CD14-positive monocyte (primary cell): ENCODE measurements at regions not wholly inside any gene's neighbourhood (a gene's known extent, or its start where the extent isn't known, plus 50 kb on each side); places are given as distances from the start of the nearest gene placed in this dataset.

Experiments used
- DNase-seq, 3 donors: peaks; one replicate each; pipeline ENCODE4 v3.0.0-alpha.2; 2011 to 2022
- H2AFZ ChIP-seq: 2 replicates; pipeline ENCODE4 v1.6.0; 2012; ENCODE audit warnings: mild to moderate bottlenecking, low read depth, low read length, inconsistent platforms; ENCODE audit not compliant: insufficient read depth, poor library complexity, severe bottlenecking
- H3K27ac ChIP-seq, 2 donors: 1 replicate in 1 of 2; 2 replicates in 1 of 2; pipeline ENCODE4 v1.5.1; 2012 to 2013; ENCODE audit warnings: low read length in 2 of 2, control low read depth in 1 of 2, inconsistent platforms in 1 of 2, low read depth in 1 of 2, mild to moderate bottlenecking in 1 of 2
- H3K27me3 ChIP-seq, 2 donors: one replicate each; pipeline versions ENCODE4 v1.6.0 to v1.6.1; 2011 to 2013; ENCODE audit warnings: low read length in 2 of 2; ENCODE audit not compliant: control insufficient read depth in 2 of 2, insufficient read depth in 2 of 2
- H3K36me3 ChIP-seq, 2 donors: replicated peaks in 1 of 2; 1 replicate in 1 of 2; 2 replicates in 1 of 2; pipeline versions ENCODE4 v1.5.1 to v1.6.1; 2012 to 2013; ENCODE audit warnings: low read length in 2 of 2, control low read depth in 1 of 2, inconsistent platforms in 1 of 2, mild to moderate bottlenecking in 1 of 2; ENCODE audit not compliant: insufficient read depth in 2 of 2, control insufficient read depth in 1 of 2
- H3K4me1 ChIP-seq, 2 donors: 1 replicate in 1 of 2; 2 replicates in 1 of 2; pipeline versions ENCODE4 v1.5.1 to v1.6.1; 2012 to 2013; ENCODE audit warnings: low read length in 2 of 2, control low read depth in 1 of 2, inconsistent platforms in 1 of 2, mild to moderate bottlenecking in 1 of 2, moderate library complexity in 1 of 2; ENCODE audit not compliant: insufficient read depth in 2 of 2, control insufficient read depth in 1 of 2
- H3K4me2 ChIP-seq: replicated peaks from 2 replicates; pipeline ENCODE3; 2012; ENCODE audit warnings: low read length, moderate library complexity, mild to moderate bottlenecking; ENCODE audit not compliant: poor library complexity, severe bottlenecking; ENCODE audit errors: extremely low read depth
- H3K4me3 ChIP-seq, 3 experiments: fragments of 200-600 bp in 1 of 3; sonication (generic) in 1 of 3; replicated peaks in 1 of 3; 1 replicate in 2 of 3; 2 replicates in 1 of 3; pipeline ENCODE4 v1.5.1; 2011 to 2013; ENCODE audit warnings: low read length in 3 of 3, mild to moderate bottlenecking in 3 of 3, control low read depth in 2 of 3, low read depth in 2 of 3, inconsistent platforms in 1 of 3, moderate library complexity in 1 of 3
- H3K79me2 ChIP-seq: 2 replicates; pipeline ENCODE4 v1.6.0; 2012; ENCODE audit warnings: mild to moderate bottlenecking, control low read depth, inconsistent platforms, low read length, moderate library complexity; ENCODE audit not compliant: insufficient read depth
- H3K9ac ChIP-seq: 2 replicates; pipeline ENCODE4 v1.6.0; 2017; ENCODE audit warnings: low read length, mild to moderate bottlenecking; ENCODE audit not compliant: insufficient read depth, poor library complexity, severe bottlenecking
- H3K9me3 ChIP-seq, 2 donors: replicated peaks in 1 of 2; 1 replicate in 1 of 2; 2 replicates in 1 of 2; pipeline versions ENCODE4 v1.5.1 to v1.6.1; 2012 to 2013; ENCODE audit warnings: low read length in 2 of 2, control low read depth in 1 of 2; ENCODE audit not compliant: control insufficient read depth in 1 of 2, insufficient read depth in 1 of 2
- H4K20me1 ChIP-seq: 2 replicates; pipeline ENCODE4 v1.6.0; 2012; ENCODE audit warnings: mild to moderate bottlenecking, low read length, control low read depth, moderate library complexity; ENCODE audit not compliant: insufficient read depth
- H3K27ac Mint-ChIP-seq, 7 donors: one replicate each; pipeline ENCODE4 v1.8.0; 2020; ENCODE audit warnings: mild to moderate bottlenecking in 7 of 7, mixed read lengths in 7 of 7, moderate library complexity in 6 of 7, inconsistent platforms in 2 of 7
- H3K27me3 Mint-ChIP-seq, 3 donors: one replicate each; pipeline ENCODE4 v1.8.0; 2021 to 2022; ENCODE audit warnings: low read depth in 3 of 3, mild to moderate bottlenecking in 3 of 3, mixed read lengths in 3 of 3, moderate library complexity in 3 of 3, inconsistent platforms in 1 of 3
- H3K36me3 Mint-ChIP-seq, 2 donors: one replicate each; pipeline ENCODE4 v1.8.0; 2020; ENCODE audit warnings: mixed read lengths in 2 of 2, inconsistent platforms in 1 of 2, mild to moderate bottlenecking in 1 of 2
- H3K4me1 Mint-ChIP-seq: one replicate; pipeline ENCODE4 v1.8.0; 2020; ENCODE audit warnings: mild to moderate bottlenecking, mixed read lengths
- H3K4me3 Mint-ChIP-seq, 2 donors: one replicate each; pipeline ENCODE4 v1.8.0; 2020; ENCODE audit warnings: mild to moderate bottlenecking in 2 of 2, mixed read lengths in 2 of 2, moderate library complexity in 1 of 2
- H3K9me3 Mint-ChIP-seq, 7 donors: one replicate each; pipeline ENCODE4 v1.8.0; 2020 to 2022; ENCODE audit warnings: mixed read lengths in 7 of 7, mild to moderate bottlenecking in 6 of 7, moderate library complexity in 6 of 7, inconsistent platforms in 2 of 7
- CTCF ChIP-seq: fragments of 200-600 bp; IDR thresholded peaks from one replicate; pipeline ENCODE4 v1.8.0; 2022; ENCODE audit warnings: antibody characterized with exemption, mild to moderate bottlenecking
- WGBS: methylation state at CpG from one replicate; pipeline ENCODE4 v1.1.5; 2013; ENCODE audit warnings: missing lambda C conversion rate; ENCODE audit not compliant: insufficient coverage; 5-methylcytosine and 5-hydroxymethylcytosine counted together
- intact Hi-C, 2 donors: fragments of 100-400 bp; cut with micrococcal nuclease; formaldehyde crosslinking; loops; one replicate each; pipeline versions ENCODE4 v1.15.0 to v1.15.1; 2023

- Histone ChIP-seq H3K4me3 (no peak overlapping the region), H3K79me2 (no peaks in the 10 kb centered on the region), H3K27me3 (no peaks in the 10 kb centered on the region), H3K4me2 (no peak overlapping the region), H3K36me3 (no peaks in the 10 kb centered on the region), H3K9ac (no peak overlapping the region), H3K4me1 (no peaks in the 10 kb centered on the region), H3K9me3 (peaks cover 7 to 13% of the 10 kb centered on the region in 2 donors), H2AFZ (no peak overlapping the region), H3K27ac (no peak overlapping the region), H4K20me1 (no peaks in the 10 kb centered on the region)
- Mint-ChIP-seq H3K4me3 (no peak overlapping the region), H3K27me3 (peaks cover 0 to 1% (median 0%) of the 10 kb centered on the region in 3 donors), H3K27ac (no peak overlapping the region), H3K9me3 (peaks cover 2 to 16% (median 6%) of the 10 kb centered on the region in 7 donors), H3K36me3 (no peaks in the 10 kb centered on the region), H3K4me1 (no peaks in the 10 kb centered on the region)
- intact Hi-C loops = no loop called here
- TF ChIP-seq CTCF = no peak
- DNase-seq = no peak
These were observed 285.9 kb downstream of the GBA3 start for GRCh38 chr4:22978656-22979055.

- Mint-ChIP-seq H3K9me3 (peaks cover 0 to 11% (median 3%) of the 10 kb centered on the region in 7 donors), H3K4me3 (no peak overlapping the region), H3K27ac (no peak overlapping the region), H3K4me1 (no peaks in the 10 kb centered on the region), H3K36me3 (no peaks in the 10 kb centered on the region), H3K27me3 (peaks cover 0 to 3% (median 0%) of the 10 kb centered on the region in 3 donors)
- H4K20me1 ChIP-seq = no peaks in the 10 kb centered on the region
- intact Hi-C loops = no loop called here
- no peak overlapping the region for H3K4me2 ChIP-seq
- no peaks in the 10 kb centered on the region for H3K27me3 ChIP-seq
- DNase-seq = no peak
- WGBS = 92% methylated on average over 1 of the region's 1 CpG
- no peaks in the 10 kb centered on the region for H3K79me2 ChIP-seq
- H3K4me1 ChIP-seq = no peaks in the 10 kb centered on the region
- H2AFZ ChIP-seq = no peak overlapping the region
- no peak overlapping the region for H3K9ac ChIP-seq
- no peak for TF ChIP-seq CTCF
- no peaks in the 10 kb centered on the region for H3K36me3 ChIP-seq
- no peak overlapping the region for H3K27ac ChIP-seq
- peaks cover 0 to 4% of the 10 kb centered on the region in 2 donors for H3K9me3 ChIP-seq
- no peak overlapping the region for H3K4me3 ChIP-seq
These were observed 277.9 kb downstream of the GBA3 start for GRCh38 chr4:22970665-22971064.
